GM21619 (cell line): ENCODE measurements at regions not wholly inside any gene's neighbourhood (a gene's known extent, or its start where the extent isn't known, plus 50 kb on each side); places are given as distances from the start of the nearest gene placed in this dataset.
"Not testable (repeated sequence)": the region's sequence is repeated elsewhere in the genome, so short reads cannot be mapped to it uniquely, and the experiment has no call there.

Experiments used
- ATAC-seq: cut with Tn5 transposase; IDR thresholded peaks from one replicate; pipeline ENCODE4 v1.9.1; 2021; ENCODE audit not compliant: unreplicated experiment

GRCh38 chr21:15199414-15200383 is 134.9 kb upstream of the NRIP1 start:
- ATAC-seq: no peak

- no peak for ATAC-seq
Measured at GRCh38 chr21:15203740-15204139, 138.9 kb upstream of the NRIP1 start.

DNA sequence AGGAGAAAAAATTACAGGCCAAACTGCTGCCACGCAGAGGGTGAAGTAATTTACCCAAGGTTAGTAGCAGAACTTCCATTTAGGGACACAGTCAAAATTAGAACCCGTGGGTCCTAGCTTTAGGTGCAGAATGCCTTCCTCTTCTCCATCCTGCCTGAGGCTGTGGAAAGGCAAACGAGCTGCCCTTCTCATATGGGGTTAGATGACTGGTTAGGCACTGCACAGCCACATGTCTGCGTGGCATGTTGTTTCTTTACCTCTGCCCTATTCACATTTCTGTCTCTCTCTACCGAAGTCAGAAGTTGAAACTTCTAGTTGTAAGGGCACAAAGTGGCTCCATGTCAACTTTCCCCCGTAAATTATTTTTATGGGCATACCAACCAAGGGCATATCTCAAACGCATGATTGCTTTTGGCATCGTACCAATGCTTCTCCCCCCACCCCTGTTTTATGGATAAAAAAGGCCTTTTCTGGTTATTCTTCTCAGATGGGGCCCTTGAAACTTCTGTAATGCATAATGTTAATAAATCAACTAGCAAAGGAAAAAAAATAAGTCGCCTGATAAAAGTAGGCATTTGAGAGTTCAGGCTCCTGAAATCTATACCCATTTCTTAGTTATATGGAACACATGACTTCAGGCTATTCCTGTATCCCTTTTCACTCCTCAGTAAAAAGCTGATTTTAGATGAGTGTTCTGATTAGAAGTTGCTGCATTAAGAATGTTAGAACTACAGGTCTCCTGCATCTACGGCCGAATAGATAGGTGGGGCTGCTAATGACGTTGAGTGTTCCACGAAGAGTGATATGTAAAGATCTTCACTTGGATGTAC is 139.6 kb upstream of the NRIP1 start:
- no peak for ATAC-seq

GRCh38 chr21:15204970-15205286 is 140.1 kb upstream of the NRIP1 start:
- ATAC-seq: no peak

DNA sequence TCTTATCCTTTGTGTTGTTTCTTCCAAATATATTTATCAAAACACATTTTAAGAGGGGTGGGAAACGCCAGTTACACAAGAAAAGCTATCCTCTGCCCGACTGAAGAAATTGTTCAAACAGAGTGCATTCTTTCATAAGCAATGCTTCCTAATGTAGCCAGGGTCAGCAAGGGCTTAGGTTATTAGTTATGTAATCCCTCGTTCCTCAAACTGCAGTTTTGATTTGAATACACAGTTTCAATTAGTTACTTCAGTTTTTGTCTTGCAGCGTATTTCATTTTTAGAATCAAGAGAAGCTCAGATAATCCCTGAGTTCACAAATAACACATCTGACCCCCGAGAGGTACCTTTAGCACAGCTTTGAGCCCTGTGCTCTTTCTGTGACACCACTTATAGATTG is 141.7 kb upstream of the NRIP1 start:
- ATAC-seq: peak; percentile 83

GRCh38 chr21:15207231-15207630 is 142.4 kb upstream of the NRIP1 start:
- ATAC-seq: no peak

GRCh38 chr21:15207635-15208370 is 143.0 kb upstream of the NRIP1 start:
- ATAC-seq: no peak

GRCh38 chr21:15208786-15209185 is 144.0 kb upstream of the NRIP1 start:
- no peak for ATAC-seq

DNA sequence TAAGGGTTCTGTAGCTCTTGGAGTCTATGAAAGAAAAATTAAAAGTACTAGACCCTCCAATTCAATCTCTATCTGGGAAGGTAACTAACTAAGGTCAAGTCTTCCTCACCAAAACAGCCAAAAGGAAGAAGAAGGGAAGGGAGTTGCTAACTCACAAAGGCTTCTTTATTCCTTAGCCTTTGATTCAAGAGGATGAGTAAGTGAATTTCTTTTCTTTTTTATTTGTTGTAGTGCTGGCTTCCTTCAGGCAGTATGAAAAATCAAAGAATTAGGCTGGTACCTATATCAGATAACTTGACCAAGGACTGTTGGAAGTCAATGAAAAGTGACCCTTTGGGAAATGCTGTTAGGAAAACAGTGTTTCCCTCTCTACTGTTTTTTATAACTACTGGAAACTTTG is 144.4 kb upstream of the NRIP1 start:
- ATAC-seq: no peak

- ATAC-seq: no peak
Measured at GRCh38 chr21:15210235-15210678, 145.5 kb upstream of the NRIP1 start.

DNA sequence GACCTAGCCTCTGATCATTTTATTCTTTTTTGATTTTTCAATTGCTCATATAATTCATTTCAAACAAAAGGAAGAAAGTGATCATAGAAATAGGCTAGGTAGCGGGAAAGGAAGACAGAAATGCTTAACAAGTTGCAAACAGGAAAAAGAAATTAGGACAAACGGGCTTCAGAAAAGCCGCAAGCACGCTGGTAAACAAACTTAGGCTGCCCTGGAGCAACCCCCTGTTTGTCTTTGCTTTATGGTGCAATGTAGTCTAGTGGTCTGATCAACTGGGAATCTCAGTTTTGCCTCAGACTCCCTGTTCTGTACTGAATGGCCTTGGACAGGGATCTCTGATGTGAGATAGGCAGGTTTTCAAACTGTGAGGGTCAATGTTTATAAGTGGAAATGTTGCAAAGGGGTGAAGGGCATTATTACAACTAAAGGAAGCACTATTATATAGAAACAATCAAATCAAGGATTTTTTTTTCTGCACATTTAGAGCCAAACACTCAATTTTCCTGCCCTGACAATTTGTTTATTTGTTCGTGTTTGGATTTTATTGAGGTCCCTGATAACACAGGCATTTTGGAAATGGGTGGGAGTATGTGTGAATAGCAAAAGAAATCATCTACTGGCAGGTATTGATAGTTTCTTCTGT is 146.8 kb upstream of the NRIP1 start:
- no peak for ATAC-seq

- no peak for ATAC-seq
Measured at GRCh38 chr21:15212206-15212605, 147.4 kb upstream of the NRIP1 start.

GRCh38 chr21:15218476-15218875 is 153.7 kb upstream of the NRIP1 start:
- not testable (repeated sequence) for ATAC-seq

- no peak for ATAC-seq
Measured at GRCh38 chr21:15219039-15219438, 154.2 kb upstream of the NRIP1 start.

- ATAC-seq: no peak
Measured at GRCh38 chr21:15219894-15220293, 155.1 kb upstream of the NRIP1 start.

DNA sequence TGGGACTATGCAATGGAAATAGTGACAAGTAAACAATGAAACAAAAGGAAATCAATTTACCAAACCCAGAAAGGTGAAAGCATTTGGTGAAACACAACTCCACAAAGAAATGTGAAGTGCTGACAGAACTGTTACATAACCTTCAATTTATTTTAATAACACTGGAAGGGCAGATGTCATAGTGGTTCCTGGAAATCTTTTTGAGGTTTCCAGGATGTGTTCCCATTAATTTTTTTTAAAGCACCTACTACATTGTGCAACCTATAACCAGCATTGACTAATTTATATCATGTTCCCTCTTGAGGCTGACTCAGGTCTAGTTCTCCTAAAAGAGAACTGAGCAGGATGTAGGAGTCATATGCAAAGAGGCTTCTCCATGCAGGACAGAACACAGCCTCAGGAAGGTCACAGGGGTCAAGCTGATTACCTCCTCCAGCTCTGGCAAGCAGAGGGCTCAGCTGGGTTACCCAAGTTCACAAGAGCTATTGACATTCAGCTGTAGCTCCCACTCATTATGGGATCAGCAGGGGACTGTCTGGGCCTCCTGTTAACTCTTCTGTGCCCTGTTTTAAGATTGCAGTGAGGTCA is 157.1 kb upstream of the NRIP1 start:
- no peak for ATAC-seq

- ATAC-seq: peak; percentile 58
Measured at GRCh38 chr21:15222707-15223106, 157.9 kb upstream of the NRIP1 start.

DNA sequence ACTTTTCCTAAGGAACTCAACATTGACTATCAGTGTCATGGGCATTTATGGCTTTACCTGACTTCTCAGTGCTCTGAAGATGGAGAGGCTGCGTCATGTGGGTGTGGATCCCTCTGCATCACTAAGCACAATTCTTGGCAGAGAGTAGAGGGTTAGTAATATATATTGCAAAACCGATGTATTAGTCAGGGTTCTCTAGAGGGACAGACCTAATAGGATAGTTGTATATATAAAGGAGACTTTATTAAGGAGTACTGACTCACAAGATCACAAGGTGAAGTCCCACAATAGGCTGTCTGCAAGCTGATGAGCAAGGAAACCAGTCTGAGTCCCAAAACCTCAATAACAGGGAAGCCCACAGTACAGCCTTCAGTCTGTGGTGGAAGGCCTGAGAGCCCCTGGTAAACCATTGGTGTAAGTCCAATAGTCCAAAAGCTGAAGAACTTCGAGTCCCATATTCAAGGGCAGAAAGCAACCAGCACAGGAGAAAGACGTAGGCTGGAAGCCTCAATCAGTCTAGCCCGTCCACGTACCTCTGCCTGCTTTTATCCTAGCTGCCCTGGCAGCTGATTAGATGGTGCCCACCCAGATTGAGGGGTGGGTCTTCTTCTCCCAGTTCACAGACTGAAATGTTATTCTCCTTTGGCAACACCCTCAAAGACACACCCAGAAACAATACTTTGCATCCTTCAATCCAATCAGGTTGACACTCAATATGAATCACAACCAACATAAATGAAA is 159.7 kb upstream of the NRIP1 start:
- no peak for ATAC-seq

DNA sequence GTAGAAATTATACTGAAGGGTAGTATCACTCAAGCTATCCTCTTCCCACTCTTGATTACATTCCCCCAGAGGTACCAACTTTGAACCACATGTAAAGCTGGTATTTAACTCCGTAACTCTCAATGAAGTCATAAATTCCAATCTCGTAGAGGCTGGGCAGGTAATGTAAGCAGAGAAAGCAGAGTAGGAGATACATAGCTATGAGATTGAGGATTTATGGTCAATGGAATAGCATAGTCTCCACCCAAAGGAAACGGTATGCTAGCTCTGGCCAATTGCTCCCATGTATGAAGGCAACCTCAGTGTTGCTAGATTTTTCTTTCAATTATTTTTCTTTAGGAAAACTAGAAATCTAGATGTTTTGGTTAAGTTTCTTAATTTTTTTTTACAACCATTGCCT is 163.1 kb upstream of the NRIP1 start:
- no peak for ATAC-seq

DNA sequence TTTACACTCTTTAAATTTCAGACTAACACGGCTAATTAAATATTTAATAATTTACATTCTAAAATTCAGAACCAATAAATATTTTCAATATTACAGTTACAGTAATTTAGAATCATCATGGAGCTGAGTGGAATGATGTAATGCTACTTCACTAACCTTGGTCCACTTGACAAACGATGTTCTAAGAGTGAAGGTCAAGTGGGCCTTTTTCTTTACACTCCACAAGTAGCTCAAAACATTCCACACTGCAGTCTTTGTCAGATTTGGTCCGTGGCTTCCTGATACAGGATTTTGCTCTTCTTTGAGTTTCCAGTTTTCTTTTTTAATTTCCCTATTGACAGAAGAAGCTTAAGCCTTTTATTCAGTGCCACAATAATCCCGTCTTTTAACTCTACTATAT is 164.6 kb upstream of the NRIP1 start:
- ATAC-seq: no peak
